ENCODE measurements at regions not wholly inside any gene's neighbourhood (a gene's known extent, or its start where the extent isn't known, plus 50 kb on each side); places are given as distances from the start of the nearest gene placed in this dataset.
"Not testable (repeated sequence)": the region's sequence is repeated elsewhere in the genome, so short reads cannot be mapped to it uniquely, and the experiment has no call there.

GRCh38 chr1:81310250-81310649 is 490.5 kb upstream of the ADGRL2 start:
- no peak for DNase-seq (ENCODE audit: low read depth in 3 of 3, low spot score in 2 of 3)

GRCh38 chr1:81308191-81308590 is 492.5 kb upstream of the ADGRL2 start:
- DNase-seq (ENCODE audit: low read depth in 3 of 3, low spot score in 2 of 3), result no peak

GRCh38 chr1:81307786-81308185 is 492.9 kb upstream of the ADGRL2 start:
- no peak for DNase-seq (ENCODE audit: low read depth in 3 of 3, low spot score in 2 of 3)

- DNase-seq (ENCODE audit: low read depth in 3 of 3, low spot score in 2 of 3), result peak; percentile 45 to 54 (median 50)
Observed at GRCh38 chr1:81305997-81306452, 494.7 kb upstream of the ADGRL2 start.

- no peak for DNase-seq (ENCODE audit: low read depth in 3 of 3, low spot score in 2 of 3)
Observed at GRCh38 chr1:81304187-81304586, 496.5 kb upstream of the ADGRL2 start.

GRCh38 chr1:81299892-81300291 is 500.8 kb upstream of the ADGRL2 start:
- no peak for DNase-seq (ENCODE audit: low read depth in 3 of 3, low spot score in 2 of 3)

GRCh38 chr1:81298266-81298665 is 502.5 kb upstream of the ADGRL2 start:
- DNase-seq (ENCODE audit: low read depth in 3 of 3, low spot score in 2 of 3), result no peak

GRCh38 chr1:81296601-81297000 is 504.1 kb upstream of the ADGRL2 start:
- no peak for DNase-seq (ENCODE audit: low read depth in 3 of 3, low spot score in 2 of 3)

GRCh38 chr1:81290326-81290725 is 510.4 kb upstream of the ADGRL2 start:
- DNase-seq (ENCODE audit: low read depth in 3 of 3, low spot score in 2 of 3), result no peak

- DNase-seq (ENCODE audit: low read depth in 3 of 3, low spot score in 2 of 3), result no peak
Observed at GRCh38 chr1:81288689-81289088, 512.0 kb upstream of the ADGRL2 start.

- DNase-seq (ENCODE audit: low read depth in 3 of 3, low spot score in 2 of 3), result no peak
Observed at GRCh38 chr1:81287411-81288080, 513.2 kb upstream of the ADGRL2 start.

- DNase-seq (ENCODE audit: low read depth in 3 of 3, low spot score in 2 of 3), result no peak
Observed at GRCh38 chr1:81270051-81270450, 530.7 kb upstream of the ADGRL2 start.

GRCh38 chr1:81264976-81265375 is 535.8 kb upstream of the ADGRL2 start:
- no peak for DNase-seq (ENCODE audit: low read depth in 3 of 3, low spot score in 2 of 3)

- DNase-seq (ENCODE audit: low read depth in 3 of 3, low spot score in 2 of 3), result no peak
Observed at GRCh38 chr1:81259625-81260411, 540.9 kb upstream of the ADGRL2 start.

GRCh38 chr1:81254560-81254959 is 546.2 kb upstream of the ADGRL2 start:
- no peak for DNase-seq (ENCODE audit: low read depth in 3 of 3, low spot score in 2 of 3)

- DNase-seq (ENCODE audit: low read depth in 3 of 3, low spot score in 2 of 3), result no peak
Observed at GRCh38 chr1:81254068-81254467, 546.7 kb upstream of the ADGRL2 start.

- no peak for DNase-seq (ENCODE audit: low read depth in 3 of 3, low spot score in 2 of 3)
Observed at GRCh38 chr1:81252471-81253151, 548.1 kb upstream of the ADGRL2 start.

- not testable (repeated sequence) for DNase-seq (ENCODE audit: low read depth in 3 of 3, low spot score in 2 of 3)
Observed at GRCh38 chr1:81250825-81251224, 549.9 kb upstream of the ADGRL2 start.

- not testable (repeated sequence) for DNase-seq (ENCODE audit: low read depth in 3 of 3, low spot score in 2 of 3)
Observed at GRCh38 chr1:81245084-81245715, 555.5 kb upstream of the ADGRL2 start.

GRCh38 chr1:81244612-81245011 is 556.1 kb upstream of the ADGRL2 start:
- not testable (repeated sequence) for DNase-seq (ENCODE audit: low read depth in 3 of 3, low spot score in 2 of 3)

GRCh38 chr1:81242103-81242502 is 558.6 kb upstream of the ADGRL2 start:
- DNase-seq (ENCODE audit: low read depth in 3 of 3, low spot score in 2 of 3), result no peak

Data from right renal cortex interstitium (tissue), 3 donors.